Fibroblast of peridontal ligament (primary cell): ENCODE measurements at regions not wholly inside any gene's neighbourhood (a gene's known extent, or its start where the extent isn't known, plus 50 kb on each side); places are given as distances from the start of the nearest gene placed in this dataset.
"Not testable (repeated sequence)": the region's sequence is repeated elsewhere in the genome, so short reads cannot be mapped to it uniquely, and the experiment has no call there.

Experiments
- DNase-seq: peaks from one replicate; pipeline ENCODE4 v3.0.0-alpha.2; 2010; ENCODE audit errors: extremely low read depth

DNA sequence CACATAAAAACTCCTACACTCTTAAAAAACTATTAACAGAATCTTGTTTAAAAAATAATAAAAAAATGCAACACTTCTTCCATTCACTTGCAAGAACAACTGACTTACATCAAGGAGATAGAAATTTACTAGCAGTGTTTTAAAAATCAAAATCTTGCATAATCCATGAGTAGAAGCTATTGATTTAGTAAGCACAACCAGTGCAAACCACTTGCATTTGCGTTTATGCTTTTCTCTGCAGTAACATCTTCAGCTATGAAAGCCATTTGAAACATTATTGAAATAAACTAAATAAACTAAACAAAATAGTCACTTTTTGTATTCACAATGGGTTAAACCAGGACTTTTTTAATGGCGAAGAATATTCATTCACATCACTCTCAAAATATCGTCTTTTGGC, 389.2 kb upstream of the EMCN start:
- no peak for DNase-seq

GRCh38 chr4:100900945-100901344, 383.1 kb upstream of the EMCN start:
- DNase-seq: not testable (repeated sequence)

- DNase-seq: no peak
Measured at GRCh38 chr4:100900134-100900533, 382.3 kb upstream of the EMCN start.

DNA sequence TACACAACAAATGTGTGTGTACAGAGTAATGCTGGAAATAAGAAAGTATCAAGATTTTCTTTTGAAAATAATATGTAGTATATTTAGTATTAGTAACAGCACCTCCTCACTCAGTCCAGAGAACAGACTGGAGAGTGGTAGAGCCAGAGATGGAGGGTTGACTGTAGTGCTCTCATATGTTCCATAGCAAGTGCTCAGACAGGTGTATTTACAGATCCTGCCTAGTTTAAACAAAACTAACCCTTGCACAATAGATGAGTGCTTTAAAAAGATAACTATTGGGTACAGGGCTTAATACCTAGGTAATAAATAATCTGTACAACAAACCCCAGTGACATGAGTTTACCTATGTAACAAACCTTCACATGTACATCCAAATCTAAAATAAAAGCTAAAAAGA, 381.0 kb upstream of the EMCN start:
- DNase-seq: no peak

DNA sequence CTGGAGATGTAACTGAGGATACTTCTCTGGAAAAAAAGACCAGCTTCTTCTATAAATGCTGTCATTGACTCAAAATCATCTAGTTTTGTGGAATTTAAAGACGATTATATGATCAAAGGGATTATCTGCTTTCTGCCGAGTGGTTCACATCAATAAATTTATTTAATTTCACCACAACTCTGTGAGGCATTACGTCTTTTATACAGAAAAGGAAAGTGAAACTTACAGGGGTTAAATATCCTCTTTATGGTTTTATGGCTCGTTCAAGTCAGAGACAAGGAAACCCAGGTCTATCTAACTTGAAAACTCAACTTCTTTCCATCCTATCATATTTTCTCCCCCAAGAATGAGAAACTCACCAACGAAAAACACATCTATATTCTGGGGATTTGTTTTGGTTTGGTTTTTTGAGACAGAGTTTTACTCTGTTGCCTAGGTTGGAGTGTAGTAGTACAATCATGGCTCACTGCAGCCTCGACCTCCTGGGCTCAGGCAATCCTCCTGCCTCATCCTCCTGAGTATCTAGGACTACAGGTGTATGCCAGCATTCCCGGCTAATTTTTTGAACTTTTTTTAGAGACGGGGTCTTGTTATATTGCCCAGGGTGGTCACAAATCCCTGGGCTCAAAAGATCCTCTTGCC, 377.9 kb upstream of the EMCN start:
- DNase-seq: peak; percentile 65

DNA sequence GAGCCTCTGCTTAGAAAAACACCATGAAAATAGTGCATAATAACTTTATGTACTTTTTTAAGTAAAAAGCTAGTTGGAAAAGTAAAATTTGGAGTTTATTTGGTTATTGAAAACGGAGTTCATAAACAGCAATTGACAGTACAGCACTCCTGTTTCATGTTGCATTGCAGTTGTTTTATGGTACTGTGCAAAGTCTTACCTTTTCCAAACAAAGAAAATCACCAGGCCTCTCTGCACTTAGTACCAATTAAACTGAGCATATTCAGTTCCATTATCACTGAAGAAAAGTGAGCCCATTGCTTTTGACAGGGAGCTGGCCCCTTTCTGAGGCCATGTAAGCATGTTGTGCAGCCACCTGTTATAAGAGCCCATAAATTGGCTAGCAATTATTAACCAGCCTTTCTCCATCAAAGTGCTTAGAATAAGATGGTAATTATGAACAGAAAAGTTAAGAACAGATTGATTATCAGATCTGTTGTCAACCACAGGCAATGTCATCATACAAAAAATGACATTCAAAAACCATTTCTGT, 376.6 kb upstream of the EMCN start:
- DNase-seq: no peak

- DNase-seq: no peak
Measured at GRCh38 chr4:100891808-100892207, 374.0 kb upstream of the EMCN start.

DNA sequence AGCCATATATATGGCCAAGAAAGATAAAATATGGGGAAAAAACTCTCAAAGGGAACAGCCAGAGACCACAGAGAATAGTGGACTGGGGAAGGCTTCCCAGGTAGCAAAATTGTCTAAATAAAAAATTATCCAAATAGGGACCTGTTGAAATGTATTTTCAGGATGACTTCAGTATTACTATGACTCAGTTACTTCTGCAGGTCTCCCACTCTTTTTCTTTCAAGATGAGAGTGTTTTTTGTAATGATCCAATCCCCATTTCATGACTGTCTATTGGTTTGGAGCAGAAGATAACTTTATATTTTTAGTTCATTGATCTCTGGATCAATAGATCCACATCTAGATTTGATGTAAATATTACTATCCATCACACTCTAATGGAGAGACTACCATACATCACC, 372.1 kb upstream of the EMCN start:
- no peak for DNase-seq

DNA sequence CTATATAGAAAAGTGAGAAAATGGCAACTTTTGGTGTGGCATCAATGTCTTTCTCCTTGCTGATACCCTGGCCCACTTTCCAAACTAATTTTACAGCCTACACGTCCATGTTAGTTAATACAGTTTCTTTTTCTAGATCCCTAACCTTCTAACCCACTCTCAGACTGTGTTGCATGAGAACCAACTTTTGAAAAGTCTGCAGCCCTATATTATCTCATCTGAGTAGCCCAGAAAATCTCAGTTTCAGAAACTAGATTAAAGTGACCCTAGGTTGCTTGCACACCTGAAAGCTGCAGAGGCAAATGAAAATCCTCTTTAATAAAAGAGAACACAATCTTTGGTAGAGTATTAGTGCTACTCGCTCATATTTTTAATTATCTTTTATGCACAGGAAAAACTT, 371.6 kb upstream of the EMCN start:
- DNase-seq: no peak

- DNase-seq: no peak
Measured at GRCh38 chr4:100882661-100883060, 364.8 kb upstream of the EMCN start.

- DNase-seq: no peak
Measured at GRCh38 chr4:100881283-100881682, 363.5 kb upstream of the EMCN start.

GRCh38 chr4:100880011-100880410, 362.2 kb upstream of the EMCN start:
- no peak for DNase-seq

DNA sequence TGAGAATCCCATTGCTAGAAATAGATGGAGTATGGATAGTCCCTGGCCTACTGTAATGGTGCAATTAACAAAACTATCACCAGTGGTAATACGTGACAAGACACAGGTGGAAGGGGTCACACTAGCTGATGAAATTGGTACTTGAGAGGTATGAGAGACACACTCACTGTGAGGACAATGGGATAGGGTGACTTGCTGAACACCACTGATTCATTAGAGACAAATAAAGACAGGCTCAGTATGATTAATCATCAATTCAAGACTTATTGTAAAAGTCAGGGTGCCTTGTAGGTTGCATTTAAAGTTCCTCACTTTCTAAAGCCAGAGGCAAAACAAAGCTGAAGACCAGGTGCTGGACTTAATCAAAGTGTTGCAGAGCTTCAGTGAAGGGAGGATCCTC, 361.6 kb upstream of the EMCN start:
- no peak for DNase-seq

GRCh38 chr4:100876546-100876945, 358.7 kb upstream of the EMCN start:
- DNase-seq: no peak

DNA sequence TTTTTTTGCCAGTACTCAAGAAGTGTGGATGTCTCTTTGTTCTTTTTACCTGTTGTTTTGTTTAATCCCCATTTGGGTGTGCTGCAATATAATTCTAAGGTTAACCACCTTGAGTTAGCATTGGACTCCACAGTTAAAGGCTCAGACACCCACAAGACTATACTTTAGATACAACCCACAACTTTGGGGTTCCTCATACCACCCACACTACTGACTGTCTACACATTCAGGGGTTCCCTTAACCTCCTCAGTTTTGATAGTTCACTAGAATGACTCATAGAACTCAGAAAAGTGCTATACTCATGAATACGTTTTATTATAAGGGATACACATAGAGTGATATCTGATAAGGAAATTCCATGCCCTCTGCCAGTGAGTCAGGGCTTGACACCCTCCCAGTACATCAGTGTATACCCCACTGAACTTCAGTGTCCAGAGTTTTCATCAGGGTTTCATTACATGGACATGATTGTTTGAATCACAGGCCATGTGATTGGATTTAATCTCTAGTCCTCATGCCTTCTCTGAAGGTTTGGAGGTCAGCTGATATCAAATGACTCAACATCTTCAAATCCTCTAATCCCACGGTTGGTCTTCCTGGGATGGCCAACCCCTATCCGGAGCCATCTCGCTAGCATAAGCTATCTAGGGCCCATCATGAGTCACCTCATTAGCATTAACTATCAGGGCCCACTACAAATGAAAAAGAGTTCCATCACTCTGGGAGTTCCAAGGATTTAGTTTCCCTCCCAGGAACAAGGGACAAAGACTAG, 357.7 kb upstream of the EMCN start:
- DNase-seq: no peak

DNA sequence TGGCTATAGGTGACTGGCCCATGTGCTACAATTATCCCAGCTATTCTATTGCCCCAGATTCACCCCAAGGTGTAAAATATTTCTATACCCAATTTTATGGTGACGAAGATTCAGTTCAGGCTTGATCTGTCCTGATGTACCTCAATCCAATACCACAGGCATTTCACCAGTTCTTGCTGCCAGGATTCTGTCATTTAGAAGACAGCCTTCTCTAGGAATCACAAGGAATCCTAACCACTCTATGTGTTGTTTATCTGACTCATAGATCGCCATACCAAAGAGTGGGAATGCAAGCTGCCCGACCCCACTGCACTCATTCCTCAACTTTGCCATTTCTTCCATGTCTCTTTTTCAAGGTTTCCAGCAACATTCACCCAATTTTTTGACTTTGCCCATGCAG, 355.0 kb upstream of the EMCN start:
- DNase-seq: peak; percentile 7

DNA sequence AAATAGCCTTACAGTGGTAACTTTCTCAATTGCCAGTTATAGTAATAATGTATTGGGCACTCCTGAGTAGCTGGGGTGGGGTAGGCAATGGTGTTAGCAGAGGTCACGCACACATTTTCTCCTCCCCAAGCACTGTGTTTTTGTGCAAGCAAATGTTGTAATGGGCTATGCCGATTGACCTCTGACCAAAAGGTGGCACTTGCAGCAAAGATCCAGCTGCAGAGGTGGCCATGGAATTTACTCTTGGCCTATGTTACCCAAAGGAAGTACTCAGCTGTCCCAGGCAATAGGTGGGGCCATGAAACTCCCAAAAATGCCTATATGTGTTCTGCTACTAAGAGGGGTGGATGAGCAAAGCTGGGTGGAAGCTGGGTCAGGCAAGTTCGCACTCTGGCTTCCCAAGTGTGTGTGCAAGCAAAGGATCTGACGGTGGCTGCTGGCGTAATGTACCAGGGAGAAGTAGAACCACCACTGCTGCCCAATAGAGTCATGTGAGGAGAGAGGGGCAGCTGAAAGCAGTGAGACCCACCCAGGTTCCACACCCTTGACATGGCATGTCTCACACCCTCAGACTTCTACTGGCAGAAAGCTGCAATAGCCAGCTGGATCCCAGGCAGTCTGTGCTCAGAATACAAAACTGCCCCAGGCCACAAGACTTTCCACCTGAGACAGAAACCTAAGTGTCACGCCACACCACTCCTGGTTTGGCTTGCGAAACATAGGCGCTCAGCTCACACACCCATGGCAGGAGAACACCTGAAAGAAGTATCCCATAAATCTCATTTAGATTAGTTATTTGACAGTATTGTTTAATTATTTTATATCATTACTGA, 353.3 kb upstream of the EMCN start:
- no peak for DNase-seq

GRCh38 chr4:100869276-100869675, 351.5 kb upstream of the EMCN start:
- DNase-seq: no peak

GRCh38 chr4:100868281-100868680, 350.5 kb upstream of the EMCN start:
- DNase-seq: not testable (repeated sequence)

- no peak for DNase-seq
Measured at GRCh38 chr4:100852326-100852725, 334.5 kb upstream of the EMCN start.

- no peak for DNase-seq
Measured at GRCh38 chr4:100849319-100849718, 331.5 kb upstream of the EMCN start.

DNA sequence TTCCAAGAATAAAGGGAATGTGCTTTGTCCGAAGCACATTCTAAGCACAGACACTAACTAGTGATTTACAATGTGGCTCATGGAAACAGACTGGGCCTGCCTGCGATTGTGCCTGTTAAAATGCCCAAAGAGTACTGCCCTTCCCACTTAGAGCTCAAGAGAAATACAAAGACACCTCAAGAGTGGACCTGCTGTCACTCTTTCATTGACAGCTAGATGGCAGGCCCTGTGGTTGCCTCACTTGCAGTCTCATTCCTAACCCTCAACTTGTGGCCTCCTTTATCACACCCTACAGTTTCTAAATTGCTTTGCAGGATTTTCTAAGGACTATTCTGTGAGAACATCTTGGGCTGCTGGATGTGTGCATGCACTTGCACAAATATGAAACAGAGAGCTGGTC, 331.0 kb upstream of the EMCN start:
- no peak for DNase-seq

DNA sequence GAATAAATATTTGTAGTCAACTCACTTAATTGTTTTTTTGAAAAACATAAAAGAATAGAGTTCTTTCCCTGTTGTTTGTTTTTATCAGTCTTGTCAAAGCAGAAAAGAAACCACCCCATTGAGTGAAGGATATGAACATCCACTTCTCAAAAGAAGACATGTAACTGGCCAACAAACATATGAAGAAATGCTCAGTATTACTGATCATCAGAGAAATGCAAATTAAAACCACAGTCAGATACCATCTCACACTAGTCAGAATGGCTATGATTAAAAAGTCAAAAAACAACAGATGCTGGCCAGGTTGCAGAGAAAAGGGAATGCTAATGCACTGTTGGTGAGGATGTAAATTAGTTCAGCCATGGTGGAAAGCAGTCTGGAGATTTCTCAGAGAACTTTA, 326.1 kb upstream of the EMCN start:
- no peak for DNase-seq
